A549 (cell line): ENCODE measurements at regions not wholly inside any gene's neighbourhood (a gene's known extent, or its start where the extent isn't known, plus 50 kb on each side); places are given as distances from the start of the nearest gene placed in this dataset.

Source experiments
- FOSL2 ChIP-seq, 2 experiments: fragments of 450-650 bp in 1 of 2; fragments of >200 bp in 1 of 2; sonication (Bioruptor Twin) in 1 of 2; formaldehyde crosslinking; IDR thresholded peaks; 2 replicates each; pipeline versions ENCODE4 v1.5.0 to v1.6.1; 2016 to 2020; ENCODE audit warnings: mild to moderate bottlenecking in 1 of 2, moderate library complexity in 1 of 2
- PHF8 ChIP-seq: fragments of 200-600 bp; sonication (generic); IDR thresholded peaks from 2 replicates; pipeline ENCODE4 v1.6.1; 2016; ENCODE audit warnings: low read depth, mild to moderate bottlenecking, antibody characterized with exemption, moderate library complexity, borderline replicate concordance
- RAD21 ChIP-seq, 2 experiments: fragments of >200 bp in 1 of 2; sonication (Bioruptor Twin) in 1 of 2; formaldehyde crosslinking in 1 of 2; IDR thresholded peaks in 1 of 2; conservative IDR thresholded peaks in 1 of 2; 2 replicates in 1 of 2; 3 replicates in 1 of 2; pipeline ENCODE4 v1.6.1; 2012 to 2018; ENCODE audit warnings: inconsistent platforms in 1 of 2
- TF ChIP-seq, protein P1 (sequence below): fragments of >200 bp; sonication (Bioruptor Twin); formaldehyde crosslinking; IDR thresholded peaks from 3 replicates; pipeline ENCODE4 v1.5.1; 2016

DNA sequence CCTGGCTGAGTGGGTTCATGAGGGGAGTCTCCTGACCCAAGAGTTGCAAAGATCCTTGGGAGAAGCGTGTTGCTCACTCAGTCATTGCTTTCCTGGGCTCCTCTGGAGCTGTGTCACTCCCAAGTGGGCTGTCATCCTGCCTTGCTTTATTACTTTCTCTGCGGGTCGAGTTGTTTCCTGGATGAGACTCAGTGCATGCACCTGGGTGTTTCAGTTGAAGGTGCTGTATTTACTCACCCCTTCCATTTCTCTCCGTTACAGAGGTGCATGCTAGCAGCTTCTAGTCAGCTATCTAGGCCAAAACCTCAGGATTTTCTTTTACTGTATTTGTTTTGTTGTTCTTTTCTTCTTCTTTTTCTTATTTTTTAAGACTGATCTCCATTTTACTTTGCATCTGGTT is 785.5 kb upstream of the EDIL3 start:
- no peak for TF ChIP-seq RAD21 (conservative IDR thresholded peaks at IDR 0.05 in 1 of 2, IDR thresholded peaks at IDR 0.05 in 1 of 2)
- TF ChIP-seq FOSL2 (IDR thresholded peaks at IDR 0.05): no peak
- TF ChIP-seq FOSL2 (CRISPR knock-in tag; IDR thresholded peaks at IDR 0.05): no peak
- TF ChIP-seq PHF8: no peak
- TF ChIP-seq, protein P1, sequence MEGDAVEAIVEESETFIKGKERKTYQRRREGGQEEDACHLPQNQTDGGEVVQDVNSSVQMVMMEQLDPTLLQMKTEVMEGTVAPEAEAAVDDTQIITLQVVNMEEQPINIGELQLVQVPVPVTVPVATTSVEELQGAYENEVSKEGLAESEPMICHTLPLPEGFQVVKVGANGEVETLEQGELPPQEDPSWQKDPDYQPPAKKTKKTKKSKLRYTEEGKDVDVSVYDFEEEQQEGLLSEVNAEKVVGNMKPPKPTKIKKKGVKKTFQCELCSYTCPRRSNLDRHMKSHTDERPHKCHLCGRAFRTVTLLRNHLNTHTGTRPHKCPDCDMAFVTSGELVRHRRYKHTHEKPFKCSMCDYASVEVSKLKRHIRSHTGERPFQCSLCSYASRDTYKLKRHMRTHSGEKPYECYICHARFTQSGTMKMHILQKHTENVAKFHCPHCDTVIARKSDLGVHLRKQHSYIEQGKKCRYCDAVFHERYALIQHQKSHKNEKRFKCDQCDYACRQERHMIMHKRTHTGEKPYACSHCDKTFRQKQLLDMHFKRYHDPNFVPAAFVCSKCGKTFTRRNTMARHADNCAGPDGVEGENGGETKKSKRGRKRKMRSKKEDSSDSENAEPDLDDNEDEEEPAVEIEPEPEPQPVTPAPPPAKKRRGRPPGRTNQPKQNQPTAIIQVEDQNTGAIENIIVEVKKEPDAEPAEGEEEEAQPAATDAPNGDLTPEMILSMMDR: no peak
